ENCODE measurements at regions not wholly inside any gene's neighbourhood (a gene's known extent, or its start where the extent isn't known, plus 50 kb on each side); places are given as distances from the start of the nearest gene placed in this dataset.
"Not testable (repeated sequence)": the region's sequence is repeated elsewhere in the genome, so short reads cannot be mapped to it uniquely, and the experiment has no call there.

GRCh38 chr13:28572871-28573270 is 77.9 kb upstream of the FLT1 start:
- DNase-seq: no peak

- not testable (repeated sequence) for DNase-seq
Observed at GRCh38 chr13:28570356-28570755, 75.4 kb upstream of the FLT1 start.

GRCh38 chr13:28569886-28570285 is 75.0 kb upstream of the FLT1 start:
- no peak for DNase-seq

GRCh38 chr13:28568286-28568685 is 73.4 kb upstream of the FLT1 start:
- DNase-seq: no peak

GRCh38 chr13:28566891-28567290 is 72.0 kb upstream of the FLT1 start:
- no peak for DNase-seq

GRCh38 chr13:28566283-28566682 is 71.4 kb upstream of the FLT1 start:
- no peak for DNase-seq

GRCh38 chr13:28564030-28564429 is 69.1 kb upstream of the FLT1 start:
- DNase-seq: no peak

- no peak for DNase-seq
Observed at GRCh38 chr13:28563609-28564008, 68.7 kb upstream of the FLT1 start.

- no peak for DNase-seq
Observed at GRCh38 chr13:28560612-28561011, 65.7 kb upstream of the FLT1 start.

GRCh38 chr13:28559636-28560259 is 64.8 kb upstream of the FLT1 start:
- no peak for DNase-seq

GRCh38 chr13:28558567-28558966 is 63.6 kb upstream of the FLT1 start:
- no peak for DNase-seq

- DNase-seq: no peak
Observed at GRCh38 chr13:28557725-28558520, 63.0 kb upstream of the FLT1 start.

GRCh38 chr13:28555096-28555495 is 60.2 kb upstream of the FLT1 start:
- DNase-seq: no peak

GRCh38 chr13:28553971-28554370 is 59.0 kb upstream of the FLT1 start:
- no peak for DNase-seq

GRCh38 chr13:28552288-28552687 is 57.4 kb upstream of the FLT1 start:
- DNase-seq: no peak

GRCh38 chr13:28551498-28551895 is 56.6 kb upstream of the FLT1 start:
- no peak for DNase-seq

GRCh38 chr13:28550721-28551497 is 56.0 kb upstream of the FLT1 start:
- no peak for DNase-seq

GRCh38 chr13:28550091-28550490 is 55.2 kb upstream of the FLT1 start:
- no peak for DNase-seq

GRCh38 chr13:28548872-28549271 is 53.9 kb upstream of the FLT1 start:
- no peak for DNase-seq

- no peak for DNase-seq
Observed at GRCh38 chr13:28548468-28548867, 53.5 kb upstream of the FLT1 start.

- DNase-seq: no peak
Observed at GRCh38 chr13:28545583-28546333, 50.8 kb upstream of the FLT1 start.
